ENCODE measurements at regions not wholly inside any gene's neighbourhood (a gene's known extent, or its start where the extent isn't known, plus 50 kb on each side); places are given as distances from the start of the nearest gene placed in this dataset.

- no peak for TF ChIP-seq CTCF (IDR thresholded peaks at IDR 0.05; ENCODE audit: low read depth, low read length)
- TF ChIP-seq, protein P1, sequence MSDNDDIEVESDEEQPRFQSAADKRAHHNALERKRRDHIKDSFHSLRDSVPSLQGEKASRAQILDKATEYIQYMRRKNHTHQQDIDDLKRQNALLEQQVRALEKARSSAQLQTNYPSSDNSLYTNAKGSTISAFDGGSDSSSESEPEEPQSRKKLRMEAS (IDR thresholded peaks at IDR 0.05; ENCODE audit: low read depth, low read length), result no peak
- no peak for TF ChIP-seq MYC (IDR thresholded peaks at IDR 0.05; ENCODE audit: low read depth, low read length)
- no peak for TF ChIP-seq POLR2A (IDR thresholded peaks at IDR 0.05; ENCODE audit: extremely low read depth, insufficient read length)
- H3K4me3 ChIP-seq (ENCODE audit: low read depth, low read length), result no peak overlapping the region
- DNase-seq (ENCODE audit: low read depth), result no peak
Observed at GRCh38 chr3:72112435-72112834, 327.5 kb upstream of the PROK2 start.

- DNase-seq (ENCODE audit: low read depth), result no peak
- TF ChIP-seq, protein P1 (IDR thresholded peaks at IDR 0.05; ENCODE audit: low read depth, low read length), result no peak
- TF ChIP-seq CTCF (IDR thresholded peaks at IDR 0.05; ENCODE audit: low read depth, low read length) (no peak), POLR2A (IDR thresholded peaks at IDR 0.05; ENCODE audit: extremely low read depth, insufficient read length) (no peak), MYC (IDR thresholded peaks at IDR 0.05; ENCODE audit: low read depth, low read length) (no peak)
- no peak overlapping the region for H3K4me3 ChIP-seq (ENCODE audit: low read depth, low read length)
Observed at GRCh38 chr3:72111265-72112205, 326.6 kb upstream of the PROK2 start.

DNA sequence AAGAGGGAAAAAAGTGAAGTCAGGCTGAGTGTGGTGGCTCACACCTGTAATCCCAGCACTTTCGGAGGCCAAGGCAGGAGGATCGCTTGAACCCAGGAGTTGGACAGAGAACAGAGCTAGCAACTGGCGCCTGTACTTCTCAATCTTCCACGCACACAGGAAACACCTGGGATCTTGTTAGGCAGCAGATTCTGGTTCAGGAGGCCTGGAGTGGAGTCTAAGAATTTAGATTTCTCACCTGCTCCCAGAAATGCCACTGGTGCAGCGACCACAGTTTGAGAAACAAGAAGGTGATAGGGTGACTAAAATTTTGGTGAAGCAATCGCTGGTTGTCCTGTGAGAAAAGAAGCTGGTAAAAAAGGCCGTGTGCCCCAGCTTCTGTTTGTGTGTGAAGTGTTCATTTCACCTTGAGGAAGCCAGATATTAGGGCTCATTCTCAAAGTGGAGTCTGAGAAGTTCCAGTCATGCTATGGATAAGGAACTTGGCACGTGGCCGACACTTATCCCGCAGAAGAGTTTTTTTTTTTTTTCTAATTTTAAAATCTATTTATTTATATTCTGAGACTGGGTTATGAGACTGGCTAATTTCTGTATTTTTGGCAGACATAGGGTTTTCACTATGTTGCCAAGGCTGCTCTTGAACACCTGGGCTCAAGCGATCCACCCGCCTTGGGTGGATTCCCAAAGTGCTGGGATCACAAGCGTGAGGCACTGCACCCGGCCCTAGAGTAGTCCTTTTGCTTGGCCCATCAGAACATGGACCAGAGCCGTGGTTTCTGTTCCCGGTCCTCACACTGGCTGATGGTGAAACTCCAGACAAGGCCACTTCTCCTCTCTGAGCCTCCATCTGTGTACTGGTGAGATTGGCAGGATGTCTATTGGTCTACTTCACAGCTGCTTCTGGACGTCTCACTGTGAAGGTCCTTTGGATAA is 324.6 kb upstream of the PROK2 start:
- no peak overlapping the region for H3K4me3 ChIP-seq (ENCODE audit: low read depth, low read length)
- TF ChIP-seq MYC (IDR thresholded peaks at IDR 0.05; ENCODE audit: low read depth, low read length) (no peak), CTCF (IDR thresholded peaks at IDR 0.05; ENCODE audit: low read depth, low read length) (no peak), POLR2A (IDR thresholded peaks at IDR 0.05; ENCODE audit: extremely low read depth, insufficient read length) (no peak)
- TF ChIP-seq, protein P1 (IDR thresholded peaks at IDR 0.05; ENCODE audit: low read depth, low read length), result no peak
- DNase-seq (ENCODE audit: low read depth), result no peak

DNA sequence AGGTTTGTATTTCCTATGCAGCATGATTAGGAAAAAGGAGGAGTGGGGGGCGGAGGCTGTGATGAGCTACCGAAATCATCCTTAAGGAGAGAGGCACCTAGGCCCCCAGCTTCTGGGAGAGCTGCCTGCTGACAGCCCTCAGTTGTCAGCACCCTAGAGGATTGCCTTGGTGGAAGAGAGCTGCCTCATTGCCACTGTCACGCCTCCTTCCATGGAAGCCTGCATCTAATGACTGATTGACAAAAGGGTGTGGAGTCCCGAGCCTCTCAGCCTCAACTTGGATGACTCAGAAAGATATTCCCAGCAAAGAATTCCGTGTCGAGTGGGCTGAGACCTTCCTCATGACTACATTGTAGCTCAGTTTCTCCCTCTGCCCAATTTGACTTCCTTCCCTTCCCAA is 320.4 kb upstream of the PROK2 start:
- TF ChIP-seq, protein P1 (IDR thresholded peaks at IDR 0.05; ENCODE audit: low read depth, low read length), result no peak
- TF ChIP-seq MYC (IDR thresholded peaks at IDR 0.05; ENCODE audit: low read depth, low read length) (no peak), CTCF (IDR thresholded peaks at IDR 0.05; ENCODE audit: low read depth, low read length) (no peak), POLR2A (IDR thresholded peaks at IDR 0.05; ENCODE audit: extremely low read depth, insufficient read length) (no peak)
- no peak overlapping the region for H3K4me3 ChIP-seq (ENCODE audit: low read depth, low read length)
- no peak for DNase-seq (ENCODE audit: low read depth)

GRCh38 chr3:72102112-72102616 is 317.2 kb upstream of the PROK2 start:
- no peak for TF ChIP-seq MYC (IDR thresholded peaks at IDR 0.05; ENCODE audit: low read depth, low read length)
- TF ChIP-seq POLR2A (IDR thresholded peaks at IDR 0.05; ENCODE audit: extremely low read depth, insufficient read length), result no peak
- no peak for TF ChIP-seq CTCF (IDR thresholded peaks at IDR 0.05; ENCODE audit: low read depth, low read length)
- TF ChIP-seq, protein P1 (IDR thresholded peaks at IDR 0.05; ENCODE audit: low read depth, low read length), result no peak
- peak; percentile 74 for DNase-seq (ENCODE audit: low read depth)
- H3K4me3 ChIP-seq (ENCODE audit: low read depth, low read length), result no peak overlapping the region
